Right atrium auricular region (tissue), 2 donors: ENCODE measurements at regions not wholly inside any gene's neighbourhood (a gene's known extent, or its start where the extent isn't known, plus 50 kb on each side); places are given as distances from the start of the nearest gene placed in this dataset.

Source experiments
- DNase-seq: peaks from one replicate; pipeline ENCODE4 v3.0.0-alpha.2; 2019; ENCODE audit warnings: low spot score
- H3K27ac ChIP-seq, 2 donors: fragments of 200-600 bp; sonication (generic); 1 replicate in 1 of 2; 2 replicates in 1 of 2; pipeline ENCODE4 v1.5.1; 2016 to 2019
- H3K27me3 ChIP-seq, 2 donors: fragments of 200-600 bp; sonication (generic); one replicate each; pipeline versions ENCODE4 v1.5.1 to v1.6.0; 2017 to 2019
- H3K36me3 ChIP-seq: fragments of 200-600 bp; sonication (generic); one replicate; pipeline ENCODE4 v1.5.1; 2016
- H3K4me1 ChIP-seq, 2 donors: fragments of 200-600 bp; sonication (generic); one replicate each; pipeline versions ENCODE4 v1.5.1 to v1.6.0; 2017 to 2019
- H3K4me3 ChIP-seq, 2 donors: fragments of 200-600 bp; sonication (generic); 1 replicate in 1 of 2; 2 replicates in 1 of 2; pipeline ENCODE4 v1.5.1; 2017 to 2019; ENCODE audit warnings: mild to moderate bottlenecking in 1 of 2, moderate library complexity in 1 of 2
- H3K9me3 ChIP-seq, 2 donors: fragments of 200-600 bp; sonication (generic); one replicate each; pipeline ENCODE4 v1.5.1; 2019
- TF ChIP-seq, protein P1 (sequence below), 2 donors: fragments of 200-600 bp; sonication (generic); IDR thresholded peaks; one replicate each; pipeline ENCODE4 v1.5.1; 2019; ENCODE audit warnings: antibody characterized with exemption in 2 of 2

DNA sequence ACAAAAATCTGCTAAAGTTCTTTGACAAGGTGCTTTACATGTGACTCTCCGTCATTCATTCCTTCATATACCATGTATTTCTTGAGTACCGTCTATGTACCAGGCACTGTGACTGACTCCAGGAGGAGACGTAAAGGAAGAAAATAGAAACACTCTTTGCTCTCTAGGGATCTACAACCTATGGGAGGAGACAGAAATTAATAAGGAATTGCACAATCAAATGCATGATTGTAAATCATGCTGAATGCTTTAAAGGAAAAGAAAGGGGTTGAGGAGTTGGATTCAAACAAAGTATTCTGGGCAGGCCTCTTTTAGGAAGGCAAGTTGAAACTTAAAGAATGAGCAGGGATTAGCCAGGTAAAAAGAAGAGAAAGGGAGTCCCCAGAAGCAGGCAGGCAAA is 239.1 kb upstream of the FGGY start:
- no peaks in the 10 kb centered on the region for H3K9me3 ChIP-seq
- peaks cover 0 to 40% of the 10 kb centered on the region in 2 donors for H3K4me1 ChIP-seq
- DNase-seq, result no peak
- no peaks in the 10 kb centered on the region for H3K36me3 ChIP-seq
- TF ChIP-seq, protein P1, sequence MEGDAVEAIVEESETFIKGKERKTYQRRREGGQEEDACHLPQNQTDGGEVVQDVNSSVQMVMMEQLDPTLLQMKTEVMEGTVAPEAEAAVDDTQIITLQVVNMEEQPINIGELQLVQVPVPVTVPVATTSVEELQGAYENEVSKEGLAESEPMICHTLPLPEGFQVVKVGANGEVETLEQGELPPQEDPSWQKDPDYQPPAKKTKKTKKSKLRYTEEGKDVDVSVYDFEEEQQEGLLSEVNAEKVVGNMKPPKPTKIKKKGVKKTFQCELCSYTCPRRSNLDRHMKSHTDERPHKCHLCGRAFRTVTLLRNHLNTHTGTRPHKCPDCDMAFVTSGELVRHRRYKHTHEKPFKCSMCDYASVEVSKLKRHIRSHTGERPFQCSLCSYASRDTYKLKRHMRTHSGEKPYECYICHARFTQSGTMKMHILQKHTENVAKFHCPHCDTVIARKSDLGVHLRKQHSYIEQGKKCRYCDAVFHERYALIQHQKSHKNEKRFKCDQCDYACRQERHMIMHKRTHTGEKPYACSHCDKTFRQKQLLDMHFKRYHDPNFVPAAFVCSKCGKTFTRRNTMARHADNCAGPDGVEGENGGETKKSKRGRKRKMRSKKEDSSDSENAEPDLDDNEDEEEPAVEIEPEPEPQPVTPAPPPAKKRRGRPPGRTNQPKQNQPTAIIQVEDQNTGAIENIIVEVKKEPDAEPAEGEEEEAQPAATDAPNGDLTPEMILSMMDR (IDR thresholded peaks at IDR 0.05), result no peak
- no peaks in the 10 kb centered on the region for H3K27me3 ChIP-seq
- H3K27ac ChIP-seq, result peak overlapping the region; percentile 45 to 56
- no peak overlapping the region for H3K4me3 ChIP-seq

DNA sequence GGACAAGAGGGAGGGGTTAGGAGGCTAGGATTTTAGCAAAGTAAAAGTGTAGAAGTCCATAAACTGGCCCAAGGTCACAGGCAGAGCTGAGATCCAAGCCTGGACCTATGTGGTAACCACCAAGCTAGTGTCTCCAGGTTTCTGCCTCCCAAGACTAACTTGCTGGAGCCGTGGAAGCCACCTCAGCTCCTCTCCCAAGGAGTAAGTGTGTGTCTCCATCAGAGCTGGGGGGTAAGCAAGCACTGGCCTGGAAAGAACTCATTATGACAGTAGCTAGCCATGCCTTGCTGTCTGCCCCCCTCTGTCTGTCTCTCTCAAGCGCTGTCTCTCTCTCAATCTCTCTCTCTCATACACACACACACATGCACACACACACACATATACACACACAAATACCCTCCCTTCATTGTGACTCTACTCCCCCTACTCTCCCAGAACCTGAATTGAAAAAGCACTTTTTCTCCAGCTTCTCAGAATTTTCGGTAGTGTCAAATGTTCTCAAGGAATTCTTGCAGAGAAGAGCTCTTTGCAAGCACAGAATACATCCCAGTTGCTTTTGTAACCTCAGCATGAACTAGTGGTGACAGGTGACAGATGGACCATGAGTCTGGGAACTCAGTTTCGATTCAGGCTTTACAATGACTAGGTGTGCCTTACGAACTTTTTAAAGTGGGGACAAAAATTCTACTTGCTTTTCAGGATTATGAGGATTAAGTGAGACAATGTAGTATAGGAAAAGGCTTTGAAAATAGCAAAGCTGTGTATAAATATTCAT is 238.0 kb upstream of the FGGY start:
- no peak for DNase-seq
- Histone ChIP-seq H3K27ac (no peak overlapping the region), H3K4me1 (peaks cover 0 to 48% of the 10 kb centered on the region in 2 donors), H3K4me3 (no peak overlapping the region), H3K27me3 (no peaks in the 10 kb centered on the region), H3K36me3 (no peaks in the 10 kb centered on the region), H3K9me3 (no peaks in the 10 kb centered on the region)
- TF ChIP-seq, protein P1 (IDR thresholded peaks at IDR 0.05), result no peak

DNA sequence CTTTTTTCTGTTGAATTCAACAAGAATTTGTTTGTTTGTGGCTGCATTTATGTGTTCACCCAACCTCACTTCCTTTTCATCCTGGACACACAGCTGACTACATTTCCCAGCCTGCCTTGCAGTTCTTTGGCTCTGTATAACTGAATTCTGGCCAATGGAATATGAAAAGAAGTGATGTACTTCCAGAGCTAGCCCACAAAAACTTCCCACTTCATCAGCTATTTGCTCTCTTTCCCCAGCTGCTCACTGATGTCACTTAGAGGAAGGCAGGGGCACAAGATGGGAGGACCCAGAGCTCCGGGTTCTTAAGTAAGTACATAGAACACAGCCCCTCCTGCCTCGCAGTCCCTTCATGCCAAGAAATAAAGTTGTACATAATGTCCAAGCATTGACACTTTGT is 235.0 kb upstream of the FGGY start:
- DNase-seq, result peak; percentile 89
- peak overlapping the region; percentile 4 to 35 for H3K4me3 ChIP-seq
- peaks cover 0 to 32% of the 10 kb centered on the region in 2 donors for H3K4me1 ChIP-seq
- no peaks in the 10 kb centered on the region for H3K27me3 ChIP-seq
- peak overlapping the region; percentile 74 to 76 for H3K27ac ChIP-seq
- no peaks in the 10 kb centered on the region for H3K36me3 ChIP-seq
- TF ChIP-seq, protein P1 (IDR thresholded peaks at IDR 0.05), result no peak
- H3K9me3 ChIP-seq, result no peaks in the 10 kb centered on the region

DNA sequence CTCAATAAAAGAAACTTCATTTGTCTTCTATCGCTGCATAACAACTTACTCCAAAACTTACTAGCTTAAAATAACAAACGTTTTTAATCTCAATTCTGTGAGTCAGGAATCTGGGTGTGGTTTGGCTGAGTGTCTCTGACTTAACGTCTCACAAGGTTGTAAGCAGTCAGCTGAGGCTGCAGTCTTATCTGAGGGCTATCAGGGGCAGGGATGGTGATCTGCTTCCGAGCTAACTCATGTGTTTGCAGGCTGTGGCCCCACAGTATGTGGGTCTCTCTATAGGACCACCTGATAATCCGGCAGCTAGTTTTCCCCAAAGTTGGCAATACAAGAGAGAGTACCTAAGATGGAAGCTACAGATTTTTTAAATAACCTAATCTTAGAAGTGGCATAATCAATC is 234.2 kb upstream of the FGGY start:
- Histone ChIP-seq H3K27me3 (no peaks in the 10 kb centered on the region), H3K9me3 (no peaks in the 10 kb centered on the region), H3K27ac (peak overlapping the region; percentile 74 to 76), H3K4me3 (no peak overlapping the region), H3K36me3 (no peaks in the 10 kb centered on the region), H3K4me1 (peaks cover 0 to 24% of the 10 kb centered on the region in 2 donors)
- DNase-seq, result peak; percentile 73
- TF ChIP-seq, protein P1 (IDR thresholded peaks at IDR 0.05), result no peak

DNA sequence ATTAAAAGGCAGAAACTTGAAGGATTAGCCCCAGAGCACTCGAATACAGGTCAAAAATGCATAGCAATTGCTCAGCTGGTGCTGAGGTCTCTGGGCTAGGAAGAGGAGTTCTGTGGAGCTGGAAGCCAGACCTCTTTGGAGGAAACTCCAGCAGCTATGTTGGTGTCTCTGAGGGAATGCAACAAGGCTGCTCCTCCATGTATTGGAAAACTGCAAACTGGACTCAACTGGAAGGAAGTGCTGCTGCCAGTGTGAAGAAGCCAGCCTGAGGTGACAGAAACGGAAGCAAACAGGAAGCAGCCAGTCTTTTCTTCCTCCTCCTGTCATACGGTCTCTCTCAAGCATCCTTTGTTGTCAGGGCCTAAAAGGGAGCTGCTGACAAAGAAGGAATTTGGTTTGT is 233.4 kb upstream of the FGGY start:
- Histone ChIP-seq H3K27me3 (no peaks in the 10 kb centered on the region), H3K4me3 (no peak overlapping the region), H3K9me3 (no peaks in the 10 kb centered on the region), H3K27ac (peak overlapping the region; percentile 74 to 76), H3K4me1 (peaks cover 0 to 19% of the 10 kb centered on the region in 2 donors), H3K36me3 (no peaks in the 10 kb centered on the region)
- TF ChIP-seq, protein P1 (IDR thresholded peaks at IDR 0.05), result no peak
- DNase-seq, result no peak

DNA sequence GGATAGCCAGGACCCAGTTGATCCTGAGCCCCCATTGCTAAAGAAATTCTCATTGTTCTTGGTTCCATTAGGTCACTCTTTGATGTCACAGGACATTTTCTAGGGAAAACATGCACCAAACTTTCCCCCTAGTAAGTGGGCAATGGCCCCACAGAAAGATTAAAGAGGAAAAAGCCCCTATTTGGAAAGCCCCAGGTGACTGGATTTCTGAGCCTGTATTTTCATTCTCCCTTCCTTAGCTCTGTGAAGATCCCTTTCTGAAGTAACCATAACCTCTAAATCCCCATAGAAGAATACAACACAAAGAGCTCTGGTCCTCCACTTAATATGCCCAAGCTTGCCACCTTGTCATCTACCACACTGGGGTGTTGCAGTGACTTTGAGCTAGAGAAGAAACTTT is 232.3 kb upstream of the FGGY start:
- H3K4me3 ChIP-seq, result no peak overlapping the region
- H3K27me3 ChIP-seq, result no peaks in the 10 kb centered on the region
- TF ChIP-seq, protein P1 (IDR thresholded peaks at IDR 0.05), result no peak
- no peaks in the 10 kb centered on the region for H3K36me3 ChIP-seq
- no peaks in the 10 kb centered on the region for H3K9me3 ChIP-seq
- no peak for DNase-seq
- H3K27ac ChIP-seq, result no peak overlapping the region
- peaks cover 0 to 19% of the 10 kb centered on the region in 2 donors for H3K4me1 ChIP-seq
